ENCODE measurements at regions not wholly inside any gene's neighbourhood (a gene's known extent, or its start where the extent isn't known, plus 50 kb on each side); places are given as distances from the start of the nearest gene placed in this dataset.

DNA sequence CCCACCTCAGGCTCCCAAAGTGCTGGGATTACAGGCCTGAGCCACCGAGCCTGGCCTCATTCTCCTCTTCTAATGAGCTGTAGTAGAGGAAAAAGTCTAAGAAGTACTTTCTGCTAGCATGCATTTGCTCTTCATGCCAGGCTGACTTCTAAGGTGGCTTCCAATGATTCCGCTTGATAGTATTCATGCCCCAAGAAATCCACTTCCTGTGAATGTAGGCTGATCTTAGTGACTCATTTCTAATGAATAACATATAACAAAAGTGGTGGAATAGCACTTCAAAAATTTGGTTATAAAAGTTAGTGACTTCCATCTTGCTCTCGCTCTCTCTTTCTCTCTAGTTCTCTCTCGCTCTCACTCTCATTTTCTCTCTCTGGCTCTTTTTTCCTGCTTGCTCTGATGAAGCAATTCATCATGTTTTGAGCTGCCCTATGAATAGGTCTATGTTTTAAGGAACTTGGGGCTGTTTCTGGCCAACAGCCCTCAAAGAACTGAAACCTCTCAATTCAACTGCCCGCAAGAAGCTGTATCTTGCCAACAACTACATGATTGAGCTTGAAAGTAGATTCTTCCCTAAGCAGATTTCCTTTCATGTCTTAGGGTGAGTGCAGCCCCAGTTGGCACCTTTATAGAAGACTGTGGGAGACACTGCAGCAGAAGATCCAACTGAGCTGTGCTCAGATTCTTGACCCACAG is 282.9 kb downstream of the RMST start:
- TF ChIP-seq CTCF (conservative IDR thresholded peaks at IDR 0.05 in 1 of 2, IDR thresholded peaks at IDR 0.05 in 1 of 2; ENCODE audit: extremely low read depth in 1 of 2, insufficient read depth in 1 of 2, low read depth in 1 of 2, low read length in 2 of 2), result no peak
- no peak for TF ChIP-seq EZH2 (IDR thresholded peaks at IDR 0.05; ENCODE audit: borderline replicate concordance, low read length)
